Muscle of leg (tissue), 3 donors: ENCODE measurements at regions not wholly inside any gene's neighbourhood (a gene's known extent, or its start where the extent isn't known, plus 50 kb on each side); places are given as distances from the start of the nearest gene placed in this dataset.

Experiments used
- DNase-seq: peaks from one replicate; pipeline ENCODE4 v3.0.0; 2013
- H3K27ac ChIP-seq: one replicate; pipeline ENCODE4 v1.5.1; 2013; ENCODE audit warnings: mild to moderate bottlenecking, low read length, control low read depth
- H3K27me3 ChIP-seq: one replicate; pipeline ENCODE4 v1.6.1; 2013; ENCODE audit warnings: low read length; ENCODE audit not compliant: control insufficient read depth, insufficient read depth
- H3K36me3 ChIP-seq: one replicate; pipeline ENCODE4 v1.6.1; 2013; ENCODE audit warnings: low read length; ENCODE audit not compliant: control insufficient read depth, insufficient read depth
- H3K4me1 ChIP-seq: one replicate; pipeline ENCODE4 v1.6.1; 2013; ENCODE audit warnings: low read length; ENCODE audit not compliant: control insufficient read depth, insufficient read depth
- H3K4me3 ChIP-seq: one replicate; pipeline ENCODE4 v1.5.1; 2013; ENCODE audit warnings: low read length, control low read depth
- H3K9me3 ChIP-seq: replicated peaks from 2 replicates; pipeline ENCODE4 v1.6.1; 2013; ENCODE audit warnings: low read depth, low read length; ENCODE audit not compliant: control insufficient read depth
- WGBS: methylation state at CpG from one replicate; pipeline ENCODE4 v1.1.5; 2013; ENCODE audit warnings: missing lambda C conversion rate; ENCODE audit not compliant: insufficient coverage; 5-methylcytosine and 5-hydroxymethylcytosine counted together

- Histone ChIP-seq H3K27ac (no peak overlapping the region), H3K9me3 (no peaks in the 10 kb centered on the region), H3K36me3 (no peaks in the 10 kb centered on the region), H3K27me3 (no peaks in the 10 kb centered on the region), H3K4me3 (no peak overlapping the region), H3K4me1 (no peaks in the 10 kb centered on the region)
- DNase-seq, result no peak
- WGBS, result no CpG with 5 or more reads among the region's 2 CpGs
Measured at GRCh38 chr6:134866563-134866962, 83.3 kb downstream of the ALDH8A1 start.

- Histone ChIP-seq H3K27me3 (no peaks in the 10 kb centered on the region), H3K9me3 (no peaks in the 10 kb centered on the region), H3K27ac (no peak overlapping the region), H3K36me3 (no peaks in the 10 kb centered on the region), H3K4me1 (no peaks in the 10 kb centered on the region), H3K4me3 (no peak overlapping the region)
- DNase-seq, result no peak
- WGBS, result 88% methylated on average over 1 of the region's 3 CpGs
Measured at GRCh38 chr6:134864558-134864957, 85.3 kb downstream of the ALDH8A1 start.

- no peaks in the 10 kb centered on the region for H3K4me1 ChIP-seq
- H3K27ac ChIP-seq, result no peak overlapping the region
- no peaks in the 10 kb centered on the region for H3K9me3 ChIP-seq
- H3K36me3 ChIP-seq, result no peaks in the 10 kb centered on the region
- H3K27me3 ChIP-seq, result no peaks in the 10 kb centered on the region
- DNase-seq, result no peak
- no peak overlapping the region for H3K4me3 ChIP-seq
- 85% methylated on average over 5 of the region's 11 CpGs for WGBS
Measured at GRCh38 chr6:134863763-134864510, 86.0 kb downstream of the ALDH8A1 start.

- Histone ChIP-seq H3K27me3 (no peaks in the 10 kb centered on the region), H3K4me1 (no peaks in the 10 kb centered on the region), H3K4me3 (no peak overlapping the region), H3K36me3 (no peaks in the 10 kb centered on the region), H3K27ac (no peak overlapping the region), H3K9me3 (no peaks in the 10 kb centered on the region)
- DNase-seq, result no peak
- 86% methylated on average over 1 of the region's 3 CpGs for WGBS
Measured at GRCh38 chr6:134854366-134854765, 95.5 kb downstream of the ALDH8A1 start.

- no peaks in the 10 kb centered on the region for H3K27me3 ChIP-seq
- DNase-seq, result no peak
Measured at GRCh38 chr6:134853111-134854055, 96.5 kb downstream of the ALDH8A1 start.

GRCh38 chr6:134851548-134851947 is 98.4 kb downstream of the ALDH8A1 start:
- Histone ChIP-seq H3K27me3 (no peaks in the 10 kb centered on the region), H3K9me3 (no peaks in the 10 kb centered on the region), H3K4me3 (no peak overlapping the region), H3K36me3 (no peaks in the 10 kb centered on the region), H3K4me1 (no peaks in the 10 kb centered on the region), H3K27ac (no peak overlapping the region)
- DNase-seq, result no peak
- 77% methylated on average over 2 of the region's 6 CpGs for WGBS

More at GRCh38 chr6:134853111-134854055, 96.5 kb downstream of the ALDH8A1 start:
- no peaks in the 10 kb centered on the region for H3K36me3 ChIP-seq
- no peaks in the 10 kb centered on the region for H3K4me1 ChIP-seq
- no peak overlapping the region for H3K4me3 ChIP-seq
- WGBS, result no CpG with 5 or more reads among the region's 7 CpGs
- H3K9me3 ChIP-seq, result no peaks in the 10 kb centered on the region
- no peak overlapping the region for H3K27ac ChIP-seq

GRCh38 chr6:134850721-134851305 is 99.1 kb downstream of the ALDH8A1 start:
- no peak overlapping the region for H3K27ac ChIP-seq
- no peaks in the 10 kb centered on the region for H3K36me3 ChIP-seq
- 45% methylated on average over 5 of the region's 11 CpGs for WGBS
- DNase-seq, result no peak
- H3K9me3 ChIP-seq, result no peaks in the 10 kb centered on the region
- H3K27me3 ChIP-seq, result no peaks in the 10 kb centered on the region
- no peaks in the 10 kb centered on the region for H3K4me1 ChIP-seq
- no peak overlapping the region for H3K4me3 ChIP-seq

GRCh38 chr6:134849920-134850447 is 99.9 kb downstream of the ALDH8A1 start:
- DNase-seq, result no peak
- Histone ChIP-seq H3K36me3 (no peaks in the 10 kb centered on the region), H3K27me3 (no peaks in the 10 kb centered on the region), H3K4me3 (no peak overlapping the region), H3K27ac (no peak overlapping the region), H3K9me3 (no peaks in the 10 kb centered on the region), H3K4me1 (no peaks in the 10 kb centered on the region)
- WGBS, result 97% methylated on average over 3 of the region's 4 CpGs

GRCh38 chr6:134848076-134848475 is 101.8 kb downstream of the ALDH8A1 start:
- Histone ChIP-seq H3K27ac (no peak overlapping the region), H3K4me1 (no peaks in the 10 kb centered on the region), H3K4me3 (no peak overlapping the region), H3K36me3 (no peaks in the 10 kb centered on the region), H3K27me3 (no peaks in the 10 kb centered on the region), H3K9me3 (no peaks in the 10 kb centered on the region)
- DNase-seq, result no peak
- 50% methylated on average over 5 of the region's 6 CpGs for WGBS

- no peaks in the 10 kb centered on the region for H3K36me3 ChIP-seq
- H3K27me3 ChIP-seq, result no peaks in the 10 kb centered on the region
- no peaks in the 10 kb centered on the region for H3K4me1 ChIP-seq
- H3K9me3 ChIP-seq, result no peaks in the 10 kb centered on the region
- no peak for DNase-seq
- 80% methylated on average over 1 of the region's 3 CpGs for WGBS
- H3K27ac ChIP-seq, result no peak overlapping the region
- no peak overlapping the region for H3K4me3 ChIP-seq
Measured at GRCh38 chr6:134846865-134847264, 103.0 kb downstream of the ALDH8A1 start.
